Testis (tissue), 2 donors: ENCODE measurements at regions not wholly inside any gene's neighbourhood (a gene's known extent, or its start where the extent isn't known, plus 50 kb on each side); places are given as distances from the start of the nearest gene placed in this dataset.

Experiments
- DNase-seq: peaks from one replicate; pipeline ENCODE4 v3.0.0-alpha.2; 2019
- H3K27ac ChIP-seq, 2 donors: fragments of 200-600 bp; sonication (generic); one replicate each; pipeline ENCODE4 v1.5.1; 2019
- H3K27me3 ChIP-seq: fragments of 200-600 bp; sonication (generic); one replicate; pipeline ENCODE4 v1.5.1; 2019
- H3K36me3 ChIP-seq: fragments of 200-600 bp; sonication (generic); one replicate; pipeline ENCODE4 v1.5.1; 2017; ENCODE audit warnings: low read depth; ENCODE audit errors: missing control alignments
- H3K4me1 ChIP-seq: fragments of 200-600 bp; sonication (generic); one replicate; pipeline ENCODE4 v1.5.1; 2019
- H3K4me3 ChIP-seq, 2 donors: fragments of 200-600 bp; sonication (generic); one replicate each; pipeline ENCODE4 v1.5.1; 2017 to 2019
- H3K9me3 ChIP-seq: fragments of 200-600 bp; sonication (generic); one replicate; pipeline ENCODE4 v1.5.1; 2017
- POLR2A ChIP-seq: fragments of 450-650 bp; IDR thresholded peaks from one replicate; pipeline ENCODE4 v1.6.1; 2017; ENCODE audit warnings: antibody characterized with exemption, mild to moderate bottlenecking, moderate library complexity
- WGBS, 2 donors: methylation state at CpG; one replicate each; pipeline ENCODE4 v1.1.5; 2018; 5-methylcytosine and 5-hydroxymethylcytosine counted together
- intact Hi-C: fragments of 100-400 bp; cut with DNase I; formaldehyde crosslinking; loops from one replicate; pipeline ENCODE4 v1.15.1; 2023; ENCODE audit warnings: low total_unique reads
- TF ChIP-seq, protein P1 (sequence below), 3 experiments: fragments of 450-650 bp in 2 of 3; fragments of 200-600 bp in 1 of 3; sonication (generic) in 1 of 3; IDR thresholded peaks; one replicate each; pipeline ENCODE4 v1.5.1; 2016 to 2019; ENCODE audit warnings: antibody characterized with exemption in 3 of 3, mild to moderate bottlenecking in 2 of 3, moderate library complexity in 1 of 3

DNA sequence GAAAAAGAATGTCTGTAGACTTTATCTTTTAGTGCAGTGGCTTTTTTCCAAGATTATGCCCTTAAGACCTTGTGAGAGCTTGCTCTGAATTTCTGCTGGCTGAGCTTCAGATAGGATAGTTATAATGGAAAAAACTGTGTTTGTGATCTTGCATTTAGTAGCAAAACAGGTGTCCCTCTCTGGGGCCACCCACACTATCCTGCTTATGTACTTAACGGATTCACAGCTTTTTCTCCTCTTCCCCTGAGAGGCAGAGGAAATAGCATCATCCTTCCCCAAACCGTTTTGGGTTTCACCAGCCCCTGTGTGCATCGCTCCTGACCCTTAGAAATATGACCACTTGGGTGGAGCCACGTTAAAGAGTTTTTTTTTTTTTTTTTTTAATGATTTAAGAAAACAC, 101.2 kb downstream of the RAB18 start:
- Histone ChIP-seq H3K4me1 (no peaks in the 10 kb centered on the region), H3K36me3 (no peaks in the 10 kb centered on the region), H3K4me3 (no peak overlapping the region), H3K9me3 (no peaks in the 10 kb centered on the region), H3K27ac (no peak overlapping the region), H3K27me3 (no peaks in the 10 kb centered on the region)
- TF ChIP-seq POLR2A = no peak
- TF ChIP-seq, protein P1, sequence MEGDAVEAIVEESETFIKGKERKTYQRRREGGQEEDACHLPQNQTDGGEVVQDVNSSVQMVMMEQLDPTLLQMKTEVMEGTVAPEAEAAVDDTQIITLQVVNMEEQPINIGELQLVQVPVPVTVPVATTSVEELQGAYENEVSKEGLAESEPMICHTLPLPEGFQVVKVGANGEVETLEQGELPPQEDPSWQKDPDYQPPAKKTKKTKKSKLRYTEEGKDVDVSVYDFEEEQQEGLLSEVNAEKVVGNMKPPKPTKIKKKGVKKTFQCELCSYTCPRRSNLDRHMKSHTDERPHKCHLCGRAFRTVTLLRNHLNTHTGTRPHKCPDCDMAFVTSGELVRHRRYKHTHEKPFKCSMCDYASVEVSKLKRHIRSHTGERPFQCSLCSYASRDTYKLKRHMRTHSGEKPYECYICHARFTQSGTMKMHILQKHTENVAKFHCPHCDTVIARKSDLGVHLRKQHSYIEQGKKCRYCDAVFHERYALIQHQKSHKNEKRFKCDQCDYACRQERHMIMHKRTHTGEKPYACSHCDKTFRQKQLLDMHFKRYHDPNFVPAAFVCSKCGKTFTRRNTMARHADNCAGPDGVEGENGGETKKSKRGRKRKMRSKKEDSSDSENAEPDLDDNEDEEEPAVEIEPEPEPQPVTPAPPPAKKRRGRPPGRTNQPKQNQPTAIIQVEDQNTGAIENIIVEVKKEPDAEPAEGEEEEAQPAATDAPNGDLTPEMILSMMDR (IDR thresholded peaks at IDR 0.05) = no peak
- intact Hi-C loops = no loop called here
- 43 to 63% methylated on average over 4 of the region's 4 CpGs for WGBS, 2 donors
- DNase-seq = no peak

DNA sequence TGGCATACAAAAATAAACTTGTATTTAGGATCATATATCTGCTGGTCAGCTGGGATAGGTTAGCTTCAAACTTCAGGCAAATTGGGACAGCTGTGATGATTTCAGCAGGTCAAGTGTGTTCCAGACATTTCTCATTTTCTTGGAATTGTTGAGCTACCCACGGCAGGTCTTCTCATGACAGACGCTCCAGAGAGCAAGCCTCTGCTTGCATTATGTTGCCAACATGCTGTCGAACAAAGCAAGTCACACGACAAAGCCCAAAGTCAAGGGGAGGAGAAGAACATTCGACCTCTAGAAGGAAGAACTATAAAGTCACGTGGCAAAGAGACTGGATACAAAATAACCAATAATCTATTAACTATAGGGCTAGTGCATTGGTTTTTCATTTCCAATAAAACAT, 103.5 kb downstream of the RAB18 start:
- Histone ChIP-seq H3K4me3 (no peak overlapping the region), H3K27me3 (no peaks in the 10 kb centered on the region), H3K4me1 (no peaks in the 10 kb centered on the region), H3K36me3 (no peaks in the 10 kb centered on the region), H3K9me3 (no peaks in the 10 kb centered on the region), H3K27ac (no peak overlapping the region)
- 76 to 94% methylated on average over 6 of the region's 6 CpGs for WGBS, 2 donors
- TF ChIP-seq, protein P1 (IDR thresholded peaks at IDR 0.05) = no peak
- no peak for TF ChIP-seq POLR2A
- DNase-seq = no peak
- intact Hi-C loops = no loop called here

DNA sequence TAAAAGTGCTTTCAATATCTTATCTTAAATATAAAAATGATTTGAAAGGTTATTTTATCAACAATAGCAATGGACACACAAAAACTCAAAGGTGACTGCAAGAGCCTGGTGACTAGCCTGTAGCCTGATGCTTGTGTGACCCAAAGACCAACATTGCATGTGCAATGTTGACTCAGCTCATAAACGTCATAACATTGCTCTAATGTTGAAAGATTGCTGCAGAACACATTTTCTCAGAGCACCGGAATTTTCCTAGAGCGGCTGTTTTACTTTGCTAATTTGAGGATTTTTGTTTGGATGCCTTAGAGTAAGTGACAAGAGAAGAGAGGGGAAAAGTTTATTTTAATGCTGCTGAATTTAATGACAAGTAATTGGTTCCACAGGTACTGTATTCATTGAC, 107.1 kb downstream of the RAB18 start:
- Histone ChIP-seq H3K4me1 (no peaks in the 10 kb centered on the region), H3K27me3 (no peaks in the 10 kb centered on the region), H3K27ac (no peak overlapping the region), H3K4me3 (no peak overlapping the region), H3K36me3 (no peaks in the 10 kb centered on the region), H3K9me3 (no peaks in the 10 kb centered on the region)
- WGBS, 2 donors = 87% methylated on average over 3 of the region's 3 CpGs
- intact Hi-C loops = no loop called here
- TF ChIP-seq POLR2A = no peak
- TF ChIP-seq, protein P1 (IDR thresholded peaks at IDR 0.05) = no peak
- DNase-seq = no peak

DNA sequence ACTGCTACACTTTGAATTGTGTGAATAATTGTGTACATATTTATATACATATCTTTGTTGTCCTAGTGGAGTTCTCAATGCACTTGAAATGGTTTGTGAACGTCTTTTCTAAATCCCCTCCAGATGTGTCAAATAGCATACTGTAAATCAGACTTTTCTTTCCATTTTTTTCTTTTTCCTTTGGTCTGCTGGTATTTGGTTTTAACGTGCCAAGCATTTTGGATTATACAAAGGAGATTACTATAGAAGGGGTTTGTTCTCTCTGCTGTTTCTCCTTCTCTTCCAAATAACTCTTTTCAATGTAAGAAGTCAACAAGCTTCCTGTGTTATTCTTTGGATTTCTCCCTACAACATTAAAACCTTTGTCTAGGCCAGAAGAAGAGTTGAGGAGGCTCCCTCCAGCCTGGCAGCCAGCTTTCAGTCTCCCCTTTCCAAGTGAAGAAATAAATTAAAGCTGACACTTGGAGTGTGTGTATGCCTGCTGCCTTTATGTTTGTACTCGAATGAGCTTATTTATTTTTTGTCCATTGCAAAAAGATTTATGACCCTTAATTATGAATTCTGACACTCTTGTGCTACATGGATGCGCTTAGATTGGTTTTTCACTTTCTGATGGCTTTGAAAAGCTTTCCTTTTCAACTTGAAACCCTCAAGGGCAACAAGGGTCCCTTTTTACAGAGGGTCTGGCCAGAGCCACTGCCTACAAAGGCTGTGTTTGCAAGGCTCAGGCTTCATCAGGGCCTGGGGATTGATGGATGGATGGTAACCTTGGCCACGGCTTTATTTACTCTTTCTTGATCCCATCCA, 107.8 kb downstream of the RAB18 start:
- 74 to 77% methylated on average over 5 of the region's 5 CpGs for WGBS, 2 donors
- no peak for DNase-seq
- intact Hi-C loops = no loop called here
- no peak overlapping the region for H3K4me3 ChIP-seq
- no peak overlapping the region for H3K27ac ChIP-seq
- H3K9me3 ChIP-seq = no peaks in the 10 kb centered on the region
- no peaks in the 10 kb centered on the region for H3K27me3 ChIP-seq
- H3K36me3 ChIP-seq = no peaks in the 10 kb centered on the region
- TF ChIP-seq, protein P1 (IDR thresholded peaks at IDR 0.05) = no peak
- no peak for TF ChIP-seq POLR2A
- H3K4me1 ChIP-seq = no peaks in the 10 kb centered on the region

DNA sequence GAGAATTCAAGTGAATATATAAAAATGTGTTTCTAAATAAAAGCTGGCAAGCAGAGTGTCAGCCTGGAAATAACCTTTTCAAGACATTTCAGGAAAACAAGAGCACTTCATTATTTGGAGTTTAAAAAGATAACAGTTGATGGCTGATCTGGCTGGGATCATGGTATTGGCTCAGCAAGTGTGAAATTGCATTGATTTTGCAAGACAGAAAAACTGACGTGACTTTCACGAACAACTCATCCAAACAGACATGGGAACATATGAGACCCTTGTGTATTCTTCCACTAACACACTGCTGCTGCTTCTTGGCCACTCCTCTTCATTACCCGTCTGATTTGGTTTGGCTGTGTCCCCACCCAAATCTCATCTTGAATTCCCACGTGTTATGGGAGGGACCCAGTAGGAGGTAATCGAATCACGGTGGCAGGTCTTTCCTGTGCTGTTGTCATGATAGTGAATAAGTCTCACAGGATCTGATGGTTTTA, 108.5 kb downstream of the RAB18 start:
- Histone ChIP-seq H3K27me3 (no peaks in the 10 kb centered on the region), H3K4me3 (no peak overlapping the region), H3K4me1 (no peaks in the 10 kb centered on the region), H3K27ac (no peak overlapping the region), H3K36me3 (no peaks in the 10 kb centered on the region), H3K9me3 (no peaks in the 10 kb centered on the region)
- 81 to 93% methylated on average over 6 of the region's 6 CpGs for WGBS, 2 donors
- intact Hi-C loops = no loop called here
- no peak for DNase-seq
- TF ChIP-seq POLR2A = no peak
- TF ChIP-seq, protein P1 (IDR thresholded peaks at IDR 0.05) = no peak
